Trophoblast cell (in vitro differentiated cells and primary cell): ENCODE measurements at regions not wholly inside any gene's neighbourhood (a gene's known extent, or its start where the extent isn't known, plus 50 kb on each side); places are given as distances from the start of the nearest gene placed in this dataset.

Experiments used
- DNase-seq, 2 donors: peaks; one replicate each; pipeline ENCODE4 v3.0.0-alpha.2; 2016
- H2AFZ ChIP-seq: 2 replicates; pipeline ENCODE4 v1.6.1; 2013; ENCODE audit warnings: low read length, moderate library complexity, mild to moderate bottlenecking; ENCODE audit not compliant: insufficient read depth, poor library complexity
- H2AK5ac ChIP-seq: 2 replicates; pipeline ENCODE4 v1.6.1; 2013; ENCODE audit warnings: mild to moderate bottlenecking, low read length
- H2BK120ac ChIP-seq: 2 replicates; pipeline ENCODE4 v1.6.1; 2013; ENCODE audit warnings: low read length, mild to moderate bottlenecking, moderate library complexity; ENCODE audit not compliant: insufficient read depth, poor library complexity
- H2BK12ac ChIP-seq: 2 replicates; pipeline ENCODE4 v1.6.1; 2013; ENCODE audit warnings: mild to moderate bottlenecking, low read length, moderate library complexity
- H2BK5ac ChIP-seq: 2 replicates; pipeline ENCODE4 v1.6.1; 2013; ENCODE audit warnings: low read length, low read depth, moderate library complexity, mild to moderate bottlenecking; ENCODE audit not compliant: poor library complexity
- H3K14ac ChIP-seq: 2 replicates; pipeline ENCODE4 v1.6.1; 2013; ENCODE audit warnings: mild to moderate bottlenecking, low read length
- H3K18ac ChIP-seq: 2 replicates; pipeline ENCODE4 v1.6.1; 2013; ENCODE audit warnings: mild to moderate bottlenecking, low read length
- H3K23ac ChIP-seq: 2 replicates; pipeline ENCODE4 v1.6.1; 2013; ENCODE audit warnings: low read length
- H3K27ac ChIP-seq: 2 replicates; pipeline ENCODE4 v1.5.1; 2013; ENCODE audit warnings: low read depth, mild to moderate bottlenecking, inconsistent platforms, low read length, moderate library complexity
- H3K27me3 ChIP-seq: 2 replicates; pipeline ENCODE4 v1.6.1; 2013; ENCODE audit warnings: inconsistent platforms, mild to moderate bottlenecking, low read length, moderate library complexity; ENCODE audit not compliant: insufficient read depth
- H3K36me3 ChIP-seq, 2 experiments: 1 replicate in 1 of 2; 2 replicates in 1 of 2; pipeline ENCODE4 v1.6.1; 2013; ENCODE audit warnings: low read length in 2 of 2, mild to moderate bottlenecking in 2 of 2, moderate library complexity in 1 of 2; ENCODE audit not compliant: insufficient read depth in 2 of 2, control insufficient read depth in 1 of 2
- H3K4ac ChIP-seq: 2 replicates; pipeline ENCODE4 v1.6.1; 2013; ENCODE audit warnings: low read depth, mild to moderate bottlenecking, low read length, moderate library complexity
- H3K4me1 ChIP-seq, 2 experiments: 1 replicate in 1 of 2; 2 replicates in 1 of 2; pipeline ENCODE4 v1.6.1; 2013; ENCODE audit warnings: low read length in 2 of 2, mild to moderate bottlenecking in 2 of 2, moderate library complexity in 1 of 2; ENCODE audit not compliant: insufficient read depth in 2 of 2, control insufficient read depth in 1 of 2
- H3K4me2 ChIP-seq: 2 replicates; pipeline ENCODE4 v1.6.1; 2013; ENCODE audit warnings: inconsistent platforms, mild to moderate bottlenecking, low read length, moderate library complexity
- H3K4me3 ChIP-seq: 2 replicates; pipeline ENCODE4 v1.5.1; 2013; ENCODE audit warnings: mild to moderate bottlenecking, low read depth, low read length, inconsistent platforms
- H3K79me1 ChIP-seq: one replicate; pipeline ENCODE4 v1.6.1; 2013; ENCODE audit warnings: low read length
- H3K79me2 ChIP-seq: 2 replicates; pipeline ENCODE4 v1.6.1; 2013; ENCODE audit warnings: low read length, mild to moderate bottlenecking; ENCODE audit not compliant: control insufficient read depth, insufficient read depth, poor library complexity
- H3K9ac ChIP-seq: 2 replicates; pipeline ENCODE4 v1.6.1; 2013; ENCODE audit warnings: mild to moderate bottlenecking, low read length
- H3K9me3 ChIP-seq: 2 replicates; pipeline ENCODE4 v1.6.1; 2013; ENCODE audit warnings: low read depth, mild to moderate bottlenecking, control low read depth, inconsistent platforms, low read length; ENCODE audit not compliant: insufficient read depth
- H4K12ac ChIP-seq: 2 replicates; pipeline ENCODE4 v1.6.1; 2013; ENCODE audit warnings: low read depth, mild to moderate bottlenecking, low read length, moderate library complexity
- H4K8ac ChIP-seq: 2 replicates; pipeline ENCODE4 v1.6.1; 2013; ENCODE audit warnings: low read depth, mild to moderate bottlenecking, low read length, moderate library complexity
- H4K91ac ChIP-seq: one replicate; pipeline ENCODE4 v1.6.1; 2013; ENCODE audit warnings: low read depth, mild to moderate bottlenecking, low read length, moderate library complexity
- WGBS: extraction: QIAGEN DNeasy Blood & Tissue Kit; methylation state at CpG from one replicate; pipeline ENCODE4 v1.1.7; 2013; ENCODE audit warnings: missing lambda C conversion rate; ENCODE audit not compliant: insufficient read length, insufficient coverage; ENCODE audit errors: extremely low coverage; 5-methylcytosine and 5-hydroxymethylcytosine counted together

- no peak overlapping the region for H4K8ac ChIP-seq
- H3K14ac ChIP-seq, result no peak overlapping the region
- no peaks in the 10 kb centered on the region for H3K4me1 ChIP-seq
- H3K18ac ChIP-seq, result no peak overlapping the region
- no peak overlapping the region for H2AK5ac ChIP-seq
- H2BK120ac ChIP-seq, result no peak overlapping the region
- no peak overlapping the region for H3K4me3 ChIP-seq
- H3K9me3 ChIP-seq, result no peaks in the 10 kb centered on the region
- H3K27me3 ChIP-seq, result no peaks in the 10 kb centered on the region
- no peak overlapping the region for H3K23ac ChIP-seq
- DNase-seq, result no peak
- H3K4ac ChIP-seq, result no peak overlapping the region
- no peak overlapping the region for H4K12ac ChIP-seq
- WGBS, result no CpG with 5 or more reads among the region's 1 CpG
- H3K27ac ChIP-seq, result no peak overlapping the region
- no peak overlapping the region for H4K91ac ChIP-seq
- H2BK12ac ChIP-seq, result no peak overlapping the region
- H3K79me2 ChIP-seq, result no peaks in the 10 kb centered on the region
- H3K36me3 ChIP-seq, result no peaks in the 10 kb centered on the region
- H3K4me2 ChIP-seq, result no peak overlapping the region
- no peak overlapping the region for H2AFZ ChIP-seq
- H3K9ac ChIP-seq, result no peak overlapping the region
- no peak overlapping the region for H2BK5ac ChIP-seq
- H3K79me1 ChIP-seq, result no peaks in the 10 kb centered on the region
These were observed 1071.7 kb upstream of the POT1 start for GRCh38 chr7:126001349-126001748.

GRCh38 chr7:125984795-125985194 lies 1055.2 kb upstream of the POT1 start:
- H3K79me1 ChIP-seq, result no peaks in the 10 kb centered on the region
- no peak overlapping the region for H3K27ac ChIP-seq

DNA sequence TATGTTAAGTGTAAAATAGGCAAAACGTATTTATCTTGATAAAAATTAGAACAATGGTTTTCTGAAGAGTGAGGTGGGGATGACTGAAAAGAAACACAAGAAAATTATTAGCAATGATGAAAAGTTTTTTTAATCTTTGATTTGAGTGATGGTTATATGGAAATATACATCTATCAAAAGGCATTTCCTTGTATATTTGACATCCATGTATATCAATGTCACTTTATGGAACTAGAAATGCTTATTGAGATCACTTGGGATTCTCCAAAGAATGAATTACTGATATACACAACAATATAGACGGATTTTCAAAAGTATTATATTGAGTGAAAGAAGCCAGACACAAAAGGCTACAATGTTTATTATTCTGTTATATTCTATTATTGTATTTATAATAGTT lies 1042.0 kb upstream of the POT1 start:
- no peak overlapping the region for H2BK12ac ChIP-seq
- H3K4ac ChIP-seq, result no peak overlapping the region
- H3K4me2 ChIP-seq, result no peak overlapping the region
- no peaks in the 10 kb centered on the region for H3K79me2 ChIP-seq
- no peak overlapping the region for H3K27ac ChIP-seq
- H4K12ac ChIP-seq, result no peak overlapping the region
- DNase-seq, result no peak
- H4K8ac ChIP-seq, result no peak overlapping the region
- no peak overlapping the region for H2AK5ac ChIP-seq
- no peaks in the 10 kb centered on the region for H3K27me3 ChIP-seq
- H3K4me1 ChIP-seq, result no peaks in the 10 kb centered on the region
- H3K9ac ChIP-seq, result no peak overlapping the region
- H4K91ac ChIP-seq, result no peak overlapping the region
- H2BK5ac ChIP-seq, result no peak overlapping the region
- H2BK120ac ChIP-seq, result no peak overlapping the region
- H3K18ac ChIP-seq, result no peak overlapping the region
- no peak overlapping the region for H3K23ac ChIP-seq
- H3K14ac ChIP-seq, result no peak overlapping the region
- H3K36me3 ChIP-seq, result no peaks in the 10 kb centered on the region
- H3K9me3 ChIP-seq, result no peaks in the 10 kb centered on the region
- WGBS, result no CpG with 5 or more reads among the region's 2 CpGs
- H3K4me3 ChIP-seq, result no peak overlapping the region
- no peak overlapping the region for H2AFZ ChIP-seq
- H3K79me1 ChIP-seq, result no peaks in the 10 kb centered on the region

More at GRCh38 chr7:125984795-125985194, 1055.2 kb upstream of the POT1 start:
- H4K12ac ChIP-seq, result no peak overlapping the region
- no peaks in the 10 kb centered on the region for H3K79me2 ChIP-seq
- H2BK120ac ChIP-seq, result no peak overlapping the region
- H3K18ac ChIP-seq, result no peak overlapping the region
- H2BK5ac ChIP-seq, result no peak overlapping the region
- no peak overlapping the region for H3K4me3 ChIP-seq
- DNase-seq, result no peak
- no peak overlapping the region for H4K91ac ChIP-seq
- H3K4me2 ChIP-seq, result no peak overlapping the region
- no peak overlapping the region for H2AFZ ChIP-seq
- no peaks in the 10 kb centered on the region for H3K9me3 ChIP-seq
- H2BK12ac ChIP-seq, result no peak overlapping the region
- no peaks in the 10 kb centered on the region for H3K27me3 ChIP-seq
- H3K4ac ChIP-seq, result no peak overlapping the region
- H3K4me1 ChIP-seq, result no peaks in the 10 kb centered on the region
- no peak overlapping the region for H3K23ac ChIP-seq
- no peak overlapping the region for H2AK5ac ChIP-seq
- no peak overlapping the region for H3K9ac ChIP-seq
- no peaks in the 10 kb centered on the region for H3K36me3 ChIP-seq
- H3K14ac ChIP-seq, result no peak overlapping the region
- no peak overlapping the region for H4K8ac ChIP-seq
- no CpG with 5 or more reads among the region's 3 CpGs for WGBS

GRCh38 chr7:125966278-125967048 lies 1036.8 kb upstream of the POT1 start:
- no peaks in the 10 kb centered on the region for H3K9me3 ChIP-seq
- no peak overlapping the region for H3K4me2 ChIP-seq
- H4K91ac ChIP-seq, result no peak overlapping the region
- no peak overlapping the region for H3K23ac ChIP-seq
- no peak overlapping the region for H2BK5ac ChIP-seq
- H3K14ac ChIP-seq, result no peak overlapping the region
- H3K9ac ChIP-seq, result no peak overlapping the region
- no peak overlapping the region for H2AK5ac ChIP-seq
- no peak overlapping the region for H4K8ac ChIP-seq
- no peak overlapping the region for H2AFZ ChIP-seq
- H2BK12ac ChIP-seq, result no peak overlapping the region
- H3K4me1 ChIP-seq, result no peaks in the 10 kb centered on the region
- no peak for DNase-seq
- H3K18ac ChIP-seq, result no peak overlapping the region
- H4K12ac ChIP-seq, result no peak overlapping the region
- H3K79me2 ChIP-seq, result no peaks in the 10 kb centered on the region
- H3K27ac ChIP-seq, result no peak overlapping the region
- H3K79me1 ChIP-seq, result no peaks in the 10 kb centered on the region
- no peaks in the 10 kb centered on the region for H3K36me3 ChIP-seq
- no peaks in the 10 kb centered on the region for H3K27me3 ChIP-seq
- H2BK120ac ChIP-seq, result no peak overlapping the region
- no CpG with 5 or more reads among the region's 1 CpG for WGBS
- no peak overlapping the region for H3K4ac ChIP-seq
- H3K4me3 ChIP-seq, result no peak overlapping the region
